ENCODE measurements at regions not wholly inside any gene's neighbourhood (a gene's known extent, or its start where the extent isn't known, plus 50 kb on each side); places are given as distances from the start of the nearest gene placed in this dataset.
A peak's percentile ranks its signal among the peaks of the same experiment; 100 is the strongest.

DNA sequence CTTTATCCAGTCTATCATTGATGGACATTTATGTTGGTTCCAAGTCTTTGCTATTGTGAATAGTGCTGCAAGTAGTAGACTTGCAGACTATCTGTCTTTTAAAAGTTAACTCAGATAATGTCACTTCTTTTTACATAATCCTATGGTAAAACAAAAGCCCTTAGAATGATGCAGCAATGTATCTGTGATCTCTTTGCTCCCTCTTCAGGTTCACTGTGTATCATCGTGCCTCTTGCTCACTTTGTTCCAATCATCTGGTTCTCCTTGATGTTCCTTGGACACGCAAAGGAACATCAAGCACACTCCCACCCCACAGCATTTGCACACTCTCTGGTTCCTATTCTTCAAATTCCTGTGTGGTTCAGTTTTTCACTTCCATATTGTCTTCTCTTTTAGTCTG lies 472.5 kb upstream of the ZNF804A start:
- TF ChIP-seq, protein P1, sequence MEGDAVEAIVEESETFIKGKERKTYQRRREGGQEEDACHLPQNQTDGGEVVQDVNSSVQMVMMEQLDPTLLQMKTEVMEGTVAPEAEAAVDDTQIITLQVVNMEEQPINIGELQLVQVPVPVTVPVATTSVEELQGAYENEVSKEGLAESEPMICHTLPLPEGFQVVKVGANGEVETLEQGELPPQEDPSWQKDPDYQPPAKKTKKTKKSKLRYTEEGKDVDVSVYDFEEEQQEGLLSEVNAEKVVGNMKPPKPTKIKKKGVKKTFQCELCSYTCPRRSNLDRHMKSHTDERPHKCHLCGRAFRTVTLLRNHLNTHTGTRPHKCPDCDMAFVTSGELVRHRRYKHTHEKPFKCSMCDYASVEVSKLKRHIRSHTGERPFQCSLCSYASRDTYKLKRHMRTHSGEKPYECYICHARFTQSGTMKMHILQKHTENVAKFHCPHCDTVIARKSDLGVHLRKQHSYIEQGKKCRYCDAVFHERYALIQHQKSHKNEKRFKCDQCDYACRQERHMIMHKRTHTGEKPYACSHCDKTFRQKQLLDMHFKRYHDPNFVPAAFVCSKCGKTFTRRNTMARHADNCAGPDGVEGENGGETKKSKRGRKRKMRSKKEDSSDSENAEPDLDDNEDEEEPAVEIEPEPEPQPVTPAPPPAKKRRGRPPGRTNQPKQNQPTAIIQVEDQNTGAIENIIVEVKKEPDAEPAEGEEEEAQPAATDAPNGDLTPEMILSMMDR (IDR thresholded peaks at IDR 0.05; ENCODE audit: poor library complexity, severe bottlenecking) = peak; percentile 12
- no peaks in the 10 kb centered on the region for H3K27me3 ChIP-seq (ENCODE audit: insufficient read depth, poor library complexity, severe bottlenecking)
- H3K27ac ChIP-seq (ENCODE audit: poor library complexity, severe bottlenecking) = no peak overlapping the region
- H3K4me3 ChIP-seq (ENCODE audit: severe bottlenecking) = no peak overlapping the region
- H3K9me3 ChIP-seq (ENCODE audit: severe bottlenecking) = no peaks in the 10 kb centered on the region
- DNase-seq (ENCODE audit: low spot score) (no peak), ATAC-seq (ENCODE audit: low read depth) (no peak)
- no peaks in the 10 kb centered on the region for H3K36me3 ChIP-seq (ENCODE audit: low read depth)
- no peaks in the 10 kb centered on the region for H3K4me1 ChIP-seq (ENCODE audit: insufficient read depth, poor library complexity, severe bottlenecking)

DNA sequence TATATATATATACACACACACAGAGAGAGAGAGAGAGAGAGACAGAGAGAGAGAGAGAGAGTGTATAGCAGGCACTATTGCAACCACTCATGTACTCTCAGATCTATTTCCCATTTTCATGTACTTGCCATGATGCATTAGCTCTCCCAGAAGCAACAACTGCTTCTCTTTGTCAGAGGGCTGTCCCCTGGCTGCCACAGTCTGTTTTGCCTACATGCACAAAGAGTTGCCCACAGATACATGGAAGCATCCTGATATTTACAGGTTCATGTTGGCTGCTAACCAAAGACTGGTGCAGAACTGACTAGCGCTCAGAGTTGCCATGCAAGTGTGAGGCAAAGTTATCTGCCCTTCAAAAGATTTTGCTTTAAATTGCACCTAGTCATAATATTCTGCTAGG lies 469.3 kb upstream of the ZNF804A start:
- Histone ChIP-seq H3K27me3 (ENCODE audit: insufficient read depth, poor library complexity, severe bottlenecking) (no peaks in the 10 kb centered on the region), H3K9me3 (ENCODE audit: severe bottlenecking) (no peaks in the 10 kb centered on the region), H3K27ac (ENCODE audit: poor library complexity, severe bottlenecking) (no peak overlapping the region), H3K36me3 (ENCODE audit: low read depth) (no peaks in the 10 kb centered on the region), H3K4me1 (ENCODE audit: insufficient read depth, poor library complexity, severe bottlenecking) (no peaks in the 10 kb centered on the region), H3K4me3 (ENCODE audit: severe bottlenecking) (no peak overlapping the region)
- no peak for ATAC-seq (ENCODE audit: low read depth)
- no peak for DNase-seq (ENCODE audit: low spot score)
- TF ChIP-seq, protein P1 (IDR thresholded peaks at IDR 0.05; ENCODE audit: poor library complexity, severe bottlenecking) = no peak

DNA sequence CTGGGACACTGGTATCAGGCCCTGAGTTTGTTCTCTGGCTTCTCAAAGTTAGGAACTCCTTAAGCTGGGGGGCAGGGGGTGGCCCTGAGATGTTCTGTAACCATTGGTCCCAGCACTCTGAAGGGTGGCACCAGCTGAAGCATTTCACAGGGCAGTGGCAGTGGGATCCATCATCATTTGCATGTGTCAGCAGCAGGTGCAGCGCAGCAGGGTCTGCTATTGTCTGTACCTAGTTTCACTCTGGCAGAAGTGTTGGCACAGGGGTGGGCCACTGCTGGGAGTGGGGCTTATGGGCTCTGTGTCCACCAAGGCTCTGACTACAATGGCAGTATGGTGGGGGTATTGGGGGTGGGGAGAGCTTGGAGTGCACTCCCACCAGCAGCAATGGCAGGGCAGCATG lies 460.4 kb upstream of the ZNF804A start:
- H3K9me3 ChIP-seq (ENCODE audit: severe bottlenecking) = no peaks in the 10 kb centered on the region
- H3K4me3 ChIP-seq (ENCODE audit: severe bottlenecking) = no peak overlapping the region
- no peaks in the 10 kb centered on the region for H3K36me3 ChIP-seq (ENCODE audit: low read depth)
- DNase-seq (ENCODE audit: low spot score) = no peak
- TF ChIP-seq, protein P1 (IDR thresholded peaks at IDR 0.05; ENCODE audit: poor library complexity, severe bottlenecking) = no peak
- H3K4me1 ChIP-seq (ENCODE audit: insufficient read depth, poor library complexity, severe bottlenecking) = no peaks in the 10 kb centered on the region
- H3K27ac ChIP-seq (ENCODE audit: poor library complexity, severe bottlenecking) = no peak overlapping the region
- ATAC-seq (ENCODE audit: low read depth) = no peak
- no peaks in the 10 kb centered on the region for H3K27me3 ChIP-seq (ENCODE audit: insufficient read depth, poor library complexity, severe bottlenecking)

DNA sequence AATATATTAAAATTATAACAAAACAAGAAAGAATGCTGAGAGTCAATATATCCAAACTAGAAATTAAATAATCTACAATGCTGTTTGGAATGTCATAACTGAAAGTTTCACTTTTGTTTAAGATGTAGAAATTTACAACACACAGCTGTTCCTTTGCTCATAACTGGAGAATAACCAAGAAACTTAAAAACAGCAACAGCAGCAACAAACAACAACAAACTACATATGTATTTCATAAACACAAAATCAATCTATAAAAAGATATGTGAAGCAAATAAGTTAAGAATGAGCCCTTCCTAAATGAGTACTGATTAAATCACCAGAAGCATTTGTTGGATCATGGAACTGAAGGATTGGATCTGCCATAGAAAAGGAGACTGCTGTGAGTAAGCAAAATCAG lies 456.5 kb upstream of the ZNF804A start:
- no peak overlapping the region for H3K27ac ChIP-seq (ENCODE audit: poor library complexity, severe bottlenecking)
- no peaks in the 10 kb centered on the region for H3K9me3 ChIP-seq (ENCODE audit: severe bottlenecking)
- H3K36me3 ChIP-seq (ENCODE audit: low read depth) = no peaks in the 10 kb centered on the region
- no peaks in the 10 kb centered on the region for H3K4me1 ChIP-seq (ENCODE audit: insufficient read depth, poor library complexity, severe bottlenecking)
- ATAC-seq (ENCODE audit: low read depth) (no peak), DNase-seq (ENCODE audit: low spot score) (no peak)
- TF ChIP-seq, protein P1 (IDR thresholded peaks at IDR 0.05; ENCODE audit: poor library complexity, severe bottlenecking) = no peak
- no peaks in the 10 kb centered on the region for H3K27me3 ChIP-seq (ENCODE audit: insufficient read depth, poor library complexity, severe bottlenecking)
- no peak overlapping the region for H3K4me3 ChIP-seq (ENCODE audit: severe bottlenecking)

DNA sequence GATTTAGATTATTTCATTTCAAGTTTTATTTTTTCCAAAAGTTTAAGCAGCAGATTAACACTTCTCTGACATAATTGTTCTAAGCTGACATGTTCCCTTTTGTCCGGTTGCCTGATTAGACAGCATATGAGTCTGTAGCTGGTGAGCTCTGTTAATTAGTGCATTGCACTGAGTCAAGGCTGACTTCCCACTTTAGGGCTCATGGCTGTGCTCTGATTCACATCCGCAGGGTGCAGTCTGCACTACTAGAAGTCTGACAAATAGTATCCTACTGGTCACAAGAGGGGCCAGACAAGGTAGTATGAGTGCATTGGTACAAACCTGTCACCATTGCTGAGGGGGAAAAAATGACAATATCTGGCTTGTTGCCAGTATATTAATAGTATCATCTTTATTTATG lies 443.9 kb upstream of the ZNF804A start:
- ATAC-seq (ENCODE audit: low read depth) = peak; percentile 45; the same call in 1 of the 3 replicates

More for the DNA sequence above, 443.9 kb upstream of the ZNF804A start:
- no peak overlapping the region for H3K4me3 ChIP-seq (ENCODE audit: severe bottlenecking)
- no peaks in the 10 kb centered on the region for H3K36me3 ChIP-seq (ENCODE audit: low read depth)
- no peak for DNase-seq (ENCODE audit: low spot score)
- H3K27ac ChIP-seq (ENCODE audit: poor library complexity, severe bottlenecking) = no peak overlapping the region
- TF ChIP-seq, protein P1 (IDR thresholded peaks at IDR 0.05; ENCODE audit: poor library complexity, severe bottlenecking) = no peak
- H3K9me3 ChIP-seq (ENCODE audit: severe bottlenecking) = no peaks in the 10 kb centered on the region
- H3K27me3 ChIP-seq (ENCODE audit: insufficient read depth, poor library complexity, severe bottlenecking) = no peaks in the 10 kb centered on the region
- H3K4me1 ChIP-seq (ENCODE audit: insufficient read depth, poor library complexity, severe bottlenecking) = no peaks in the 10 kb centered on the region
